ENCODE measurements at regions not wholly inside any gene's neighbourhood (a gene's known extent, or its start where the extent isn't known, plus 50 kb on each side); places are given as distances from the start of the nearest gene placed in this dataset.

DNA sequence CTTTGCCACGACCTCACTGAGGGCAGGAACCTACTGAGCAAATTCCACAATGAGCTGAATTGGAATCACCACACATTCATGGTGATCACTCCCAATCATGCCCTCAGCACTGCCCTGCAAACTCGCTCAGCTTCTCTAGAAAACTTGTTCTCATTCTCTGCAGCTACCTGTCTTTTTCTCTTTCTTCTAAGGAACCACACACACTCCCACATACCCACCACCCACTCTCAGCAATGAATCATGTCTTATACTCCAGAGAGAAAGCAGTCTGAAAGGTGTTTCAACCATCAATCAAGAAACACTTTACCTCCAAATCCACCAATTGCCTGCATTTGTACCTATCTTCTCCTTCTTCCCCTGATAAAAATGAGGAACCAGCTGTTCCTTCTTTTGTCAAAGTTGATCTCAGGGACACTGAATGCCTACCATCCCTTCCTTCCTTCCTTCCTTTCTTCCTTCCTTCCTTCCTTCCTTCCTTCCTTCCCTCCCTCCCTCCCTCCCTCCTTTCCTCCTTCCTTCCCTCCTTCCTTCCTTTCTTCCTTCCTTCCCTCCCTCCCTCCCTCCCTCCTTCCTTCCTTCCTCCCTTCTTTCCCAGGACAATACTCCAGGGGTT, 84.6 kb upstream of the SGK1 start:
- H3K36me3 Mint-ChIP-seq, result no peaks in the 10 kb centered on the region
- H3K27me3 Mint-ChIP-seq (ENCODE audit: insufficient read depth, low read depth), result no peaks in the 10 kb centered on the region
- no peaks in the 10 kb centered on the region for H3K9me3 Mint-ChIP-seq
- no peak for DNase-seq (ENCODE audit: low spot score)
- no peak overlapping the region for H3K4me3 Mint-ChIP-seq
- H4K20me1 ChIP-seq (ENCODE audit: low read depth), result no peaks in the 10 kb centered on the region
- no peaks in the 10 kb centered on the region for H3K79me2 ChIP-seq (ENCODE audit: low read depth)
- no peaks in the 10 kb centered on the region for H3K9me3 ChIP-seq (ENCODE audit: low read depth)
- no peak overlapping the region for H3K4me3 ChIP-seq
- no peak overlapping the region for H3K4me2 ChIP-seq
- TF ChIP-seq EZH2phosphoT487 (IDR thresholded peaks at IDR 0.05), result no peak
- TF ChIP-seq, protein P1, sequence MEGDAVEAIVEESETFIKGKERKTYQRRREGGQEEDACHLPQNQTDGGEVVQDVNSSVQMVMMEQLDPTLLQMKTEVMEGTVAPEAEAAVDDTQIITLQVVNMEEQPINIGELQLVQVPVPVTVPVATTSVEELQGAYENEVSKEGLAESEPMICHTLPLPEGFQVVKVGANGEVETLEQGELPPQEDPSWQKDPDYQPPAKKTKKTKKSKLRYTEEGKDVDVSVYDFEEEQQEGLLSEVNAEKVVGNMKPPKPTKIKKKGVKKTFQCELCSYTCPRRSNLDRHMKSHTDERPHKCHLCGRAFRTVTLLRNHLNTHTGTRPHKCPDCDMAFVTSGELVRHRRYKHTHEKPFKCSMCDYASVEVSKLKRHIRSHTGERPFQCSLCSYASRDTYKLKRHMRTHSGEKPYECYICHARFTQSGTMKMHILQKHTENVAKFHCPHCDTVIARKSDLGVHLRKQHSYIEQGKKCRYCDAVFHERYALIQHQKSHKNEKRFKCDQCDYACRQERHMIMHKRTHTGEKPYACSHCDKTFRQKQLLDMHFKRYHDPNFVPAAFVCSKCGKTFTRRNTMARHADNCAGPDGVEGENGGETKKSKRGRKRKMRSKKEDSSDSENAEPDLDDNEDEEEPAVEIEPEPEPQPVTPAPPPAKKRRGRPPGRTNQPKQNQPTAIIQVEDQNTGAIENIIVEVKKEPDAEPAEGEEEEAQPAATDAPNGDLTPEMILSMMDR (IDR thresholded peaks at IDR 0.05), result no peak
- no peak for TF ChIP-seq EZH2 (IDR thresholded peaks at IDR 0.05)
- peaks cover 30% of the 10 kb centered on the region for H3K4me1 ChIP-seq
- no peak overlapping the region for H3K27ac Mint-ChIP-seq
- H3K9ac ChIP-seq, result no peak overlapping the region
- no peaks in the 10 kb centered on the region for H3K27me3 ChIP-seq
- H2AFZ ChIP-seq (replicated peaks), result no peak overlapping the region
- peaks cover 14% of the 10 kb centered on the region for H3K4me1 Mint-ChIP-seq
- H3F3A ChIP-seq (ENCODE audit: low read depth), result no peaks in the 10 kb centered on the region
- no peak overlapping the region for H3K27ac ChIP-seq
- no peaks in the 10 kb centered on the region for H3K36me3 ChIP-seq

DNA sequence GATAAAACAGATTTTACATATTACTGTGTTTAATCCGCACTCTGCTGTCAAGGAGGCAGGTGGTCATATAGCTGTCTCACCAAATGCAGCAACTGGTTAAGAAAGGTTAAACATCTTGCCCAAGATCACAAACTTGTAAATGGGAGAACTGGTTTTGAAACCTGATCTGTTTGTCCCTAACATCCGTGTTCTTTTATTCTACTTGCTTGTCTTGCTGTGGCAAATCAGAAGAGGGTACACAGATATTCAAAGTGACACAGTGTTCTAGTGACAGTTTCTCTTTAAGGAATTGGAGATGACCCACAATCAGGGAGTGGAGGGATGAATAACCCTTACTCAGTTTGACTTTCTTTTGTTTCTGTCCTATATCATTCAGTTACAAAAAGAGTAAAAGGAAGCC, 83.0 kb upstream of the SGK1 start:
- no peak overlapping the region for H3K4me3 Mint-ChIP-seq
- H3K27ac Mint-ChIP-seq, result no peak overlapping the region

DNA sequence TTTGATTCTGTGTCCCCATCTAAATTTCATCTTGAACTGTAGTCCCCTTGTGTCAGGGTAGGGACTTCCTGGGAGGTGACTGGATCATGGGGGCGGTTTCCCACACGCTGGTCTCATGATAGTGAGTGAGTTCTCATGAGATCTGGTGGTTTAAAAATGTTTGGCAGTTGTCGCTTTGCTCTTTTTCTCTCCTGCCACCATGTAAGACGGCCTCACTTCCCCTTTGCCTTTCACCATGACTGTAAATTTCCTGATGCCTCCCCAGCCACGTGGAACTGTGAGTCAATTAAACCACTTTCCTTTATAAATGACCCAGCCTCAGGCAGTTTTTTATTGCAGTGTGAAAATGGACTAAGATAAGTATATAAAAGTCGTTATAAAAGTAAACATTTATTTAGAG, 80.5 kb upstream of the SGK1 start:
- Mint-ChIP-seq H3K36me3 (no peaks in the 10 kb centered on the region), H3K27ac (no peak overlapping the region), H3K4me3 (no peak overlapping the region), H3K9me3 (no peaks in the 10 kb centered on the region), H3K27me3 (ENCODE audit: insufficient read depth, low read depth) (peaks cover 2% of the 10 kb centered on the region), H3K4me1 (peaks cover 9% of the 10 kb centered on the region)
- Histone ChIP-seq H3F3A (ENCODE audit: low read depth) (no peaks in the 10 kb centered on the region), H3K4me2 (no peak overlapping the region), H3K9me3 (ENCODE audit: low read depth) (no peaks in the 10 kb centered on the region), H3K9ac (no peak overlapping the region), H2AFZ (replicated peaks) (no peak overlapping the region), H3K4me1 (peaks cover 12% of the 10 kb centered on the region), H3K79me2 (ENCODE audit: low read depth) (no peaks in the 10 kb centered on the region), H3K36me3 (no peaks in the 10 kb centered on the region), H3K4me3 (no peak overlapping the region), H3K27me3 (no peaks in the 10 kb centered on the region), H4K20me1 (ENCODE audit: low read depth) (no peaks in the 10 kb centered on the region), H3K27ac (no peak overlapping the region)
- DNase-seq (ENCODE audit: low spot score), result no peak
- TF ChIP-seq, protein P1 (IDR thresholded peaks at IDR 0.05), result no peak
- TF ChIP-seq EZH2phosphoT487 (IDR thresholded peaks at IDR 0.05), result no peak
- no peak for TF ChIP-seq EZH2 (IDR thresholded peaks at IDR 0.05)

More for the DNA sequence above, 83.0 kb upstream of the SGK1 start:
- peaks cover 27% of the 10 kb centered on the region for H3K4me1 ChIP-seq
- Mint-ChIP-seq H3K27me3 (ENCODE audit: insufficient read depth, low read depth) (no peaks in the 10 kb centered on the region), H3K36me3 (no peaks in the 10 kb centered on the region), H3K4me1 (peaks cover 14% of the 10 kb centered on the region), H3K9me3 (no peaks in the 10 kb centered on the region)
- H3K36me3 ChIP-seq, result no peaks in the 10 kb centered on the region
- H4K20me1 ChIP-seq (ENCODE audit: low read depth), result no peaks in the 10 kb centered on the region
- no peaks in the 10 kb centered on the region for H3K9me3 ChIP-seq (ENCODE audit: low read depth)
- no peaks in the 10 kb centered on the region for H3F3A ChIP-seq (ENCODE audit: low read depth)
- DNase-seq (ENCODE audit: low spot score), result no peak
- no peak overlapping the region for H3K4me2 ChIP-seq
- H2AFZ ChIP-seq (replicated peaks), result no peak overlapping the region
- no peaks in the 10 kb centered on the region for H3K27me3 ChIP-seq
- H3K27ac ChIP-seq, result no peak overlapping the region
- no peak overlapping the region for H3K9ac ChIP-seq
- TF ChIP-seq EZH2phosphoT487 (IDR thresholded peaks at IDR 0.05), result no peak
- TF ChIP-seq, protein P1 (IDR thresholded peaks at IDR 0.05), result no peak
- no peak for TF ChIP-seq EZH2 (IDR thresholded peaks at IDR 0.05)
- H3K4me3 ChIP-seq, result no peak overlapping the region
- H3K79me2 ChIP-seq (ENCODE audit: low read depth), result no peaks in the 10 kb centered on the region

Data from neural progenitor cell (in vitro differentiated cells).